Vagina (tissue), 2 donors: ENCODE measurements at regions not wholly inside any gene's neighbourhood (a gene's known extent, or its start where the extent isn't known, plus 50 kb on each side); places are given as distances from the start of the nearest gene placed in this dataset.

Source experiments
- DNase-seq, 2 donors: peaks; one replicate each; pipeline ENCODE4 v3.0.0-alpha.2; 2017; ENCODE audit errors: extremely low spot score in 2 of 2
- H3K27ac ChIP-seq: fragments of 200-600 bp; sonication (generic); one replicate; pipeline ENCODE4 v1.5.1; 2019
- H3K27me3 ChIP-seq: fragments of 200-600 bp; sonication (generic); one replicate; pipeline ENCODE4 v1.5.1; 2019
- H3K36me3 ChIP-seq, 2 donors: fragments of 200-600 bp; sonication (generic); one replicate each; pipeline ENCODE4 v1.5.1; 2017 to 2019
- H3K4me1 ChIP-seq: fragments of 200-600 bp; sonication (generic); one replicate; pipeline ENCODE4 v1.5.1; 2019
- H3K4me3 ChIP-seq, 2 donors: fragments of 200-600 bp; sonication (generic); 1 replicate in 1 of 2; 2 replicates in 1 of 2; pipeline ENCODE4 v1.5.1; 2016 to 2019
- H3K9me3 ChIP-seq: fragments of 200-600 bp; sonication (generic); one replicate; pipeline ENCODE4 v1.5.1; 2019
- CTCF ChIP-seq, 3 experiments: fragments of 450-650 bp in 2 of 3; fragments of 200-600 bp in 1 of 3; sonication (generic) in 1 of 3; IDR thresholded peaks; one replicate each; pipeline ENCODE4 v1.5.1; 2017 to 2019; ENCODE audit warnings: antibody characterized with exemption in 3 of 3, mild to moderate bottlenecking in 2 of 3, moderate library complexity in 2 of 3
- POLR2A ChIP-seq, 2 donors: fragments of 450-650 bp; IDR thresholded peaks; one replicate each; pipeline ENCODE4 v1.6.1; 2017; ENCODE audit warnings: antibody characterized with exemption in 2 of 2, mild to moderate bottlenecking in 2 of 2, moderate library complexity in 2 of 2
- POLR2AphosphoS5 ChIP-seq, 2 donors: sonication (generic); formaldehyde crosslinking; IDR thresholded peaks; one replicate each; pipeline ENCODE4 v1.9.0; 2017; ENCODE audit warnings: antibody characterized with exemption in 2 of 2, mild to moderate bottlenecking in 2 of 2, low read depth in 1 of 2; ENCODE audit not compliant: insufficient read depth in 1 of 2
- intact Hi-C: fragments of 100-400 bp; cut with DNase I; formaldehyde crosslinking; loops from one replicate; pipeline ENCODE4 v1.15.1; 2023

- Histone ChIP-seq H3K4me3 (no peak overlapping the region), H3K9me3 (no peaks in the 10 kb centered on the region), H3K36me3 (no peaks in the 10 kb centered on the region), H3K4me1 (no peaks in the 10 kb centered on the region), H3K27me3 (no peaks in the 10 kb centered on the region), H3K27ac (no peak overlapping the region)
- TF ChIP-seq POLR2AphosphoS5 (IDR thresholded peaks at IDR 0.05; ENCODE audit: insufficient read depth in 1 of 2, low read depth in 1 of 2): no peak
- no peak for TF ChIP-seq CTCF (IDR thresholded peaks at IDR 0.05)
- no peak for TF ChIP-seq POLR2A (IDR thresholded peaks at IDR 0.05)
- intact Hi-C loops: no loop called here
- DNase-seq: no peak
These were observed 54.2 kb upstream of the MCTP2 start for GRCh38 chr15:94177112-94177511.

GRCh38 chr15:94175420-94175819 lies 55.9 kb upstream of the MCTP2 start:
- no peak for DNase-seq
- no peaks in the 10 kb centered on the region for H3K4me1 ChIP-seq
- H3K9me3 ChIP-seq: no peaks in the 10 kb centered on the region
- H3K27me3 ChIP-seq: no peaks in the 10 kb centered on the region
- TF ChIP-seq CTCF (IDR thresholded peaks at IDR 0.05) (no peak), POLR2AphosphoS5 (IDR thresholded peaks at IDR 0.05; ENCODE audit: insufficient read depth in 1 of 2, low read depth in 1 of 2) (no peak), POLR2A (IDR thresholded peaks at IDR 0.05) (no peak)
- intact Hi-C loops: no loop called here
- no peak overlapping the region for H3K27ac ChIP-seq
- no peak overlapping the region for H3K4me3 ChIP-seq
- H3K36me3 ChIP-seq: no peaks in the 10 kb centered on the region

- Histone ChIP-seq H3K36me3 (no peaks in the 10 kb centered on the region), H3K27me3 (no peaks in the 10 kb centered on the region), H3K4me3 (no peak overlapping the region), H3K27ac (no peak overlapping the region), H3K9me3 (no peaks in the 10 kb centered on the region), H3K4me1 (no peaks in the 10 kb centered on the region)
- TF ChIP-seq POLR2A (IDR thresholded peaks at IDR 0.05) (no peak), POLR2AphosphoS5 (IDR thresholded peaks at IDR 0.05; ENCODE audit: insufficient read depth in 1 of 2, low read depth in 1 of 2) (no peak), CTCF (IDR thresholded peaks at IDR 0.05) (no peak)
- intact Hi-C loops: no loop called here
- no peak for DNase-seq
These were observed 57.0 kb upstream of the MCTP2 start for GRCh38 chr15:94174399-94174802.

- intact Hi-C loops: loop anchor here (5.0 kb wide), 1 partner anchor 69 kb away; no protein-coding TSS in a partner anchor
- H3K27me3 ChIP-seq: no peaks in the 10 kb centered on the region
- TF ChIP-seq CTCF (IDR thresholded peaks at IDR 0.05) (no peak), POLR2A (IDR thresholded peaks at IDR 0.05) (no peak), POLR2AphosphoS5 (IDR thresholded peaks at IDR 0.05; ENCODE audit: insufficient read depth in 1 of 2, low read depth in 1 of 2) (no peak)
- no peaks in the 10 kb centered on the region for H3K4me1 ChIP-seq
- no peak for DNase-seq
- H3K4me3 ChIP-seq: no peak overlapping the region
- no peaks in the 10 kb centered on the region for H3K9me3 ChIP-seq
- no peaks in the 10 kb centered on the region for H3K36me3 ChIP-seq
- no peak overlapping the region for H3K27ac ChIP-seq
These were observed 63.1 kb upstream of the MCTP2 start for GRCh38 chr15:94168250-94168649.

GRCh38 chr15:94164971-94165370 lies 66.4 kb upstream of the MCTP2 start:
- no peaks in the 10 kb centered on the region for H3K27me3 ChIP-seq
- H3K4me3 ChIP-seq: no peak overlapping the region
- H3K4me1 ChIP-seq: no peaks in the 10 kb centered on the region
- no peak overlapping the region for H3K27ac ChIP-seq
- H3K36me3 ChIP-seq: no peaks in the 10 kb centered on the region
- intact Hi-C loops: loop anchor here (5.0 kb wide), 1 partner anchor 72 kb away; no protein-coding TSS in a partner anchor
- TF ChIP-seq POLR2AphosphoS5 (IDR thresholded peaks at IDR 0.05; ENCODE audit: insufficient read depth in 1 of 2, low read depth in 1 of 2) (no peak), CTCF (IDR thresholded peaks at IDR 0.05) (no peak), POLR2A (IDR thresholded peaks at IDR 0.05) (no peak)
- no peaks in the 10 kb centered on the region for H3K9me3 ChIP-seq
- no peak for DNase-seq
